IPS-15b (cell line): ENCODE measurements at regions not wholly inside any gene's neighbourhood (a gene's known extent, or its start where the extent isn't known, plus 50 kb on each side); places are given as distances from the start of the nearest gene placed in this dataset.
"Not testable (repeated sequence)": the region's sequence is repeated elsewhere in the genome, so short reads cannot be mapped to it uniquely, and the experiment has no call there.

Experiments used
- H3K27me3 ChIP-seq: one replicate; pipeline ENCODE4 v1.6.1; 2013; ENCODE audit warnings: low read length; ENCODE audit not compliant: control insufficient read depth, insufficient read depth
- H3K36me3 ChIP-seq: one replicate; pipeline ENCODE4 v1.6.1; 2013; ENCODE audit warnings: low read length; ENCODE audit not compliant: control insufficient read depth, insufficient read depth
- H3K4me1 ChIP-seq: one replicate; pipeline ENCODE4 v1.6.1; 2013; ENCODE audit warnings: mild to moderate bottlenecking, low read length; ENCODE audit not compliant: control insufficient read depth, insufficient read depth
- H3K4me3 ChIP-seq: one replicate; pipeline ENCODE4 v1.5.1; 2013; ENCODE audit warnings: low read depth, low read length
- H3K9ac ChIP-seq: one replicate; pipeline ENCODE4 v1.6.1; 2013; ENCODE audit warnings: low read depth, mild to moderate bottlenecking, low read length
- H3K9me3 ChIP-seq: one replicate; pipeline ENCODE4 v1.6.1; 2013; ENCODE audit warnings: mild to moderate bottlenecking, low read length; ENCODE audit not compliant: control insufficient read depth, insufficient read depth

DNA sequence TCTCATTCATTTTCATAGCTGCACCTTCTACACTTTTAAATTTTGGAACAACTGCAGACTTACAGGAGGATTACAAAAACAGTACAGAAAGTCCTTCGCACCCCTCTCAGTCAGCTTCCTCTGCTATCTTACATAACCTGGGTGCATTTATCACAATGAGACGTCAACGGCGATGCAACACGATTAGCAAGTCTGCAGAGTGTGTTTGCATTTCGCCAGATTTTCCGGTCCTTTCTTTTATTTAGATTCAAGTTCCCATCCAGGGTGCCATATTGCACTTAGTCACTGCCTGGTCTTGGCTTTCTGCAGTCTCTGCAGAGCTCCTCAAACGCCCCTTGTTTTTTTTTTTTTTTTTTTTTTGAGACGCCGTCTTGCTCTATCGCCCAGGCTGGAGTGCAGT is 85.9 kb downstream of the ASMT start:
- H3K9ac ChIP-seq: no peak overlapping the region
- no peak overlapping the region for H3K4me3 ChIP-seq
- H3K36me3 ChIP-seq: no peaks in the 10 kb centered on the region
- H3K27me3 ChIP-seq: no peaks in the 10 kb centered on the region
- no peaks in the 10 kb centered on the region for H3K9me3 ChIP-seq
- no peaks in the 10 kb centered on the region for H3K4me1 ChIP-seq

DNA sequence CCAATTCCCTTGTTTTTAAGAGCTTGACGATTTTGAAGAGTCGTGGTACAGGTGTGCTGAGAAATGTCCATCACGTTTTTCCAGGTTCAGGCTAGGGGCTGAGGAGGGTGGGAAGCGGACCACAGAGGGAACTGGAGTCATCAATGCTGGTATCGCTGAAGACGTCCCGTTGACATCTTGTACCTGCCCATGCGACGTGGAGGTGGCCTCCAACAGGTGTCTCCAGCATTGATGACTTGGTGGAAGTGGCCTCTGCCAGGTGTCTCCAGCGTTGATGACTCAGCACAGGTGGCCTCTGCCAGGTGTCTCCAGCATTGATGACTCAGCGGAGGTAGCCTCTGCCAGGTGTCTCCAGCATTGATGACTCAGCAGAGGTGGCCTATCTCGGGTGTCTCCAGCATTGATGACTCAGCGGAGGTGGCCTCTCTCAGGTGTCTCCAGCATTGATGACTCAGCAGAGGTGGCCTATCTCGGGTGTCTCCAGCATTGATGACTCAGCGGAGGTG is 86.6 kb downstream of the ASMT start:
- H3K9me3 ChIP-seq, H3K4me1 ChIP-seq, H3K4me3 ChIP-seq, H3K27me3 ChIP-seq, H3K36me3 ChIP-seq, H3K9ac ChIP-seq: not testable (repeated sequence)

DNA sequence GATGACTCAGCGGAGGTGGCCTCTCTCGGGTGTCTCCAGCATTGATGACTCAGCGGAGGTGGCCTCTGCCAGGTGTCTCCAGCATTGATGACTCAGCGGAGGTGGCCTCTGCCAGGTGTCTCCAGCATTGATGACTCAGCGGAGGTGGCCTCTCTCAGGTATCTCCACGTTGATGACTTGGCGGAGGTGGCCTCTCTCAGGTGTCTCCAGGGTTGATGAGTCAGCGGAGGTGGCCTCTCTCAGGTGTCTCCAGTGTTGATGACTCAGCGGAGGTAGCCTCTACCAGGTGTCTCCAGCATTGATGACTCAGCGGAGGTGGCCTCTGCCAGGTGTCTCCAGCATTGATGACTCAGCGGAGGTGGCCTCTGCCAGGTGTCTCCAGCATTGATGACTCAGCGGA is 87.3 kb downstream of the ASMT start:
- not testable (repeated sequence) for H3K4me1 ChIP-seq, H3K4me3 ChIP-seq, H3K36me3 ChIP-seq, H3K27me3 ChIP-seq, H3K9me3 ChIP-seq, H3K9ac ChIP-seq

DNA sequence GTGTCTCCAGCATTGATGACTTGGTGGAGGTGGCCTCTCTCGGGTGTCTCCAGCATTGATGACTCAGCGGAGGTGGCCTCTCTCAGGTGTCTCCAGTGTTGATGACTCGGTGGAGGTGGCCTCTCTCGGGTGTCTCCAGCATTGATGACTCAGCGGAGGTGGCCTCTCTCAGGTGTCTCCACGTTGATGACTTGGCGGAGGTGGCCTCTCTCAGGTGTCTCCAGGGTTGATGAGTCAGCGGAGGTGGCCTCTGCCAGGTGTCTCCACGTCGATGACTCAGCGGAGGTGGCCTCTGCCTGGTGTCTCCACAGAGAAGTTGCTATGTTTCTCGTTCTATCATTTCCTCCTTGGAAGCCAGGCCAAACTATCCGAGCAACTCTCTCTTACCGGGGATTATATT is 87.7 kb downstream of the ASMT start:
- not testable (repeated sequence) for H3K27me3 ChIP-seq, H3K4me3 ChIP-seq, H3K9ac ChIP-seq, H3K36me3 ChIP-seq, H3K4me1 ChIP-seq, H3K9me3 ChIP-seq

DNA sequence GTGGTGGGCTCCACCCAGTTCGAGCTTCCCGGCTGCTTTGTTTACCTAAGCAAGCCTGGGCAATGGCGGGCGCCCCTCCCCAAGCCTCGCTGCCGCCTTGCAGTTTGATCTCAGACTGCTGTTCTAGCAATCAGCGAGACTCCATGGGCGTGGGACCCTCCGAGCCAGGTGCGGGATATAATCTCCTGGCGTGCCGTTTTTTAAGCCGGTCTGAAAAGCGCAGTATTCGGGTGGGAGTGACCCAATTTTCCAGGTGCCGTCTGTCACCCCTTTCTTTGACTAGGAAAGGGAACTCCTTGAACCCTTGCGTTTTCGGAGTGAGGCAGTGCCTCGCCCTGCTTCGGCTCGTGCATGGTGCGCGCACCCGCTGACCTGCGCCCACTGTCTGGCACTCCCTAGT is 94.4 kb downstream of the ASMT start:
- not testable (repeated sequence) for H3K27me3 ChIP-seq, H3K36me3 ChIP-seq, H3K9me3 ChIP-seq, H3K4me1 ChIP-seq, H3K4me3 ChIP-seq, H3K9ac ChIP-seq

DNA sequence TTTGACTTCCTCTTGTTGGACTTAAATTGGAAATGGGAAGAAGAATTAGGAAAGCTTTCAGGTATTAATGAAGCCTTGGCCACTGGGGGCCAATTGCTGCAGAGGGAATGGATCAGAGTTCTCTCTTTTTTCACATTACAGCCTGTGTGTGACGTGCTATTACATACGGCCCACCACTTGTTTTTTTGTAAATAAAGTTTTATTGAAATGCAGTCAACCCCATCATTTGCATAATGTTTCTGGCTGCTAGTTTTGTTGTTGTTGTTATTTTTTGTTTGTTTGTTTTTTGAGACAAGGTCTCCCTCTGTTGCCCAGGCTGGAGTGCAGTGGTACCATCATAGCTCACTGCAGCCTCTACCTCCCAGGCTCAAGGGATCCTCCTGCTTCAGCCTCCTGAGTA is 98.4 kb downstream of the ASMT start:
- Histone ChIP-seq H3K36me3 (no peaks in the 10 kb centered on the region), H3K27me3 (no peaks in the 10 kb centered on the region), H3K9ac (no peak overlapping the region), H3K4me3 (no peak overlapping the region), H3K4me1 (no peaks in the 10 kb centered on the region), H3K9me3 (no peaks in the 10 kb centered on the region)

DNA sequence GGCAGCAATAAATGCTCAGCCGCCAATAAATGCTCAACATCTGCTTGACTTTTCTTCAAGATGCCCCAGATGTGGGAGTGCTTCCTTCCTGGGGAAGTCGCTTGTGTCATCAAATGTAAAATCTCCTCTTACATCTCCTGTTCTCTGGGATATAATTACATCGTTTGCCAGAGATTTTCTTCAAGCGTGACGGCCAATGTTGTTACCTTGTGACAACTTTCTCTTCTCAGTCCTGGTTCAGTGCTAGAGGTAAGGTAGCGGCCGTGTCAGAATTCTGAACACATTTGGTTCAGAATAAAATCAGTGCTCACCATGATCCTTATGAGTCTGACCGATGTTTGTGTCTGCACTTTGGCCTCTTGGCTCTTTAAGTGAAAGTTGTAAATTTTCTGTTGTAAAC is 102.5 kb downstream of the ASMT start:
- Histone ChIP-seq H3K9me3 (no peaks in the 10 kb centered on the region), H3K27me3 (no peaks in the 10 kb centered on the region), H3K9ac (no peak overlapping the region), H3K36me3 (no peaks in the 10 kb centered on the region), H3K4me1 (no peaks in the 10 kb centered on the region), H3K4me3 (no peak overlapping the region)

DNA sequence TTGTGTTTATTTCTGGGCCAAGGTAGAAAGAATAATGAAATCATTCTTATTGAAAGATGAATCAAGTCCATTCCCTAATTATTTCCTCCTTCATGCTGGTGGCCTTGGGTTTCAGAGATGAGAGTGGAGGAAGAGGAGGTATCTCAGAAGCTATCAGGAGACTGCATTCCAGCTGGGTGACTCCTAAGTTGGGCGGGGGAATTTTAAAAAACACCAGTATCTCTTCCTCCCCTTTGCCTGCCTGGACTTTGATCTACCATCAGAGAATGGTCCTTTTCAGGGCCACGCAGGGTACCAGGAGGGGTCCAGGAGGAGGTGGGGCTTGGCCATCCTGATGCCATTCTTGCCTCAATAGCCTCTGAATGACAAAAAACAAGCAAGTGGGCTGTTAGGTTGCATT is 104.4 kb downstream of the ASMT start:
- no peaks in the 10 kb centered on the region for H3K9me3 ChIP-seq
- no peak overlapping the region for H3K9ac ChIP-seq
- no peaks in the 10 kb centered on the region for H3K36me3 ChIP-seq
- no peaks in the 10 kb centered on the region for H3K27me3 ChIP-seq
- H3K4me1 ChIP-seq: no peaks in the 10 kb centered on the region
- H3K4me3 ChIP-seq: no peak overlapping the region

DNA sequence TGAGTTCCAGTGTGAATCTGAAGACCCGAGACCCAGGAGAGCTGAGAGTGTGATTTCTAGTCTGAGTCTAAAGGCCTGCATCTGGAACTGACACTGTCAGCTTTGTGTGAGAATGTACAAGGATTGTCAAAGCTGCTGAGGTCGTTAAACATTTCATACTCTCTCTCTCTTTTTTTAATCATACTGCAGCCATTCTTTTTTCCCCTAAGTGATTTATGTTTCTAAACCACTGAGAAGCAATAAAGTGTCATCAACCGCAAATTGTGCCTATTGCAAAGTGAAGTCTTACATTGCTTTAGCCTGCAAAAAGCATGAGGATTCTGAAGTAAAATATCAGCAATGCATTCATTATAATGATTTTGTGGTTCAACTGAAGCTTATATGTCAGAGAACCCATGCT is 106.0 kb downstream of the ASMT start:
- H3K27me3 ChIP-seq: no peaks in the 10 kb centered on the region
- no peak overlapping the region for H3K4me3 ChIP-seq
- no peaks in the 10 kb centered on the region for H3K4me1 ChIP-seq
- H3K36me3 ChIP-seq: no peaks in the 10 kb centered on the region
- no peaks in the 10 kb centered on the region for H3K9me3 ChIP-seq
- no peak overlapping the region for H3K9ac ChIP-seq

DNA sequence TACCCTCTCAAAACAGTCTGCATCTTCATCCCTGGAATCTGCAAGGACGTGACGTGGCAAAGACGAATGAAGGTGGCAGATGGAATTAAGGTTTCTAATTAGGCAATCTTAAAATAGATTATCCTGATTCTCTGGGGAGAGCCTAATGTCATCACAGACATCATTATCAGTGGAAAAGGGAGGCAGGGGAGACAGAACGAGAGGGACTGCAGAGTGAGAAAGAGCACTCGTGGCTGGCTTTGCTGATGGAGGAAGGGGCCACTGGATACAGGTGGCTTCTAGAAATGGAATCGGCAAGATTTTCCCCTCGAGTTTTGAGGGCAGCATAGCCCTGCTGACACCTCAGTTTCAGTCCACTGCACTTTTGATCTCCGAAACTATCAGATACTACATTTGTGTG is 110.6 kb downstream of the ASMT start:
- Histone ChIP-seq H3K9me3 (no peaks in the 10 kb centered on the region), H3K9ac (no peak overlapping the region), H3K36me3 (no peaks in the 10 kb centered on the region), H3K27me3 (no peaks in the 10 kb centered on the region), H3K4me1 (peaks cover 3% of the 10 kb centered on the region), H3K4me3 (no peak overlapping the region)

DNA sequence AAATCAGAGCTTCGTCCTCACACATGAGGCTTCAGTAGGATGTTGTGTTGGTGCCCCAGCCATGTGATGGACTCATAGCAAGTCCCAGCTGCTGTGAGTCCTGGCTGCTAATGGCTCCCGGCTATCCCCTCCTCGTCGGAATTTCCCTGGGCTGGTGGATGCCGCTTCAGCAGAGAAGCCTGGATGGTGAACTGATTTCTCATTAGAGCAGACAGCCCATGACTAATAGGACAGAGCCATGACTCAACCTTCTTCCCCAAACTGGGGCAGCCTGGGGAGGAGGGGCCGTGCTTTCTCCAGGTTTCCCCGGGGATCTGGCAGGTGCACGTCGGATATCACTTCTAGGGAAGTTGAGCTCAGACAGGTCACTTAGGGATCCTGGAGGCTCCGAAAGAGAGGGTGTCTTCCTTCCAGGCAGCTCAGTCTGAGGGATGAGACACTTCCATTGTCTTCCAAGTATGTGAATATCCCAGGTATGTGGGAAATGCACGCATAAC is 112.7 kb downstream of the ASMT start:
- no peaks in the 10 kb centered on the region for H3K36me3 ChIP-seq
- no peaks in the 10 kb centered on the region for H3K27me3 ChIP-seq
- peaks cover 3% of the 10 kb centered on the region for H3K4me1 ChIP-seq
- no peak overlapping the region for H3K4me3 ChIP-seq
- H3K9ac ChIP-seq: no peak overlapping the region
- no peaks in the 10 kb centered on the region for H3K9me3 ChIP-seq

DNA sequence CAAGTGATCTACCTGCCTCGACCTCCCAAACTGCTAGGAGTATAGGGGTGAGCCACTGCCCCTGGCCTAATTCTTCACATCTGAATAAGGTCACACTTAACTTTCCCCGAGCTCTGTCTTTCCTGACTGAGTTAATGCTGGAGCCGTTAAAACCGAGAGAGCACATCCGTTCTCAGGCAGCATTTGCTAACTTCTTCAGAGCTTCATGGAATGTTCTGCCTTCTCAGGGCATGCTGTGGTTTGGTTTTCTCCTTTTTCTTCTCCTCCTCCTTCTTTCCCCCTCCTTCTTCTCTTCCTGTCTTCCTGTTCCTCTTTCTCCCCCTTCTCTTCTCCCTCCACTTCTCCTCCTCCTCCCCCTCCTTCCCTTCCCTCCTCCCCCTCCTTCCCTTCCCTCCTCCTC is 119.9 kb downstream of the ASMT start:
- H3K9ac ChIP-seq: no peak overlapping the region
- H3K4me1 ChIP-seq: peaks cover 4% of the 10 kb centered on the region
- no peaks in the 10 kb centered on the region for H3K36me3 ChIP-seq
- H3K27me3 ChIP-seq: no peaks in the 10 kb centered on the region
- H3K9me3 ChIP-seq: no peaks in the 10 kb centered on the region
- H3K4me3 ChIP-seq: no peak overlapping the region
